NCI-H1092 treated with DMSO at 0.1 percent for 48 hours (cell line): ENCODE measurements at regions not wholly inside any gene's neighbourhood (a gene's known extent, or its start where the extent isn't known, plus 50 kb on each side); places are given as distances from the start of the nearest gene placed in this dataset.
A peak's percentile ranks its signal among the peaks of the same experiment; 100 is the strongest.

ENCODE experiments used
- DNase-seq: peaks from one replicate; lab custom pipeline; 2025; lab: John Stamatoyannopoulos, UW

- DNase-seq, result no peak
Measured at GRCh38 chr9:4384750-4385149, 84.9 kb upstream of the GLIS3 start.

- DNase-seq, result peak; percentile 40
Measured at GRCh38 chr9:4382722-4383317, 83.0 kb upstream of the GLIS3 start.

- DNase-seq, result no peak
Measured at GRCh38 chr9:4381744-4382143, 81.9 kb upstream of the GLIS3 start.

GRCh38 chr9:4380406-4380805 lies 80.5 kb upstream of the GLIS3 start:
- no peak for DNase-seq

GRCh38 chr9:4375424-4376200 lies 75.7 kb upstream of the GLIS3 start:
- peak; percentile 32 for DNase-seq

GRCh38 chr9:4371108-4371507 lies 71.2 kb upstream of the GLIS3 start:
- no peak for DNase-seq

- no peak for DNase-seq
Measured at GRCh38 chr9:4370501-4370900, 70.6 kb upstream of the GLIS3 start.

- peak; percentile 25 for DNase-seq
Measured at GRCh38 chr9:4366591-4367330, 66.9 kb upstream of the GLIS3 start.

GRCh38 chr9:4365055-4365454 lies 65.2 kb upstream of the GLIS3 start:
- no peak for DNase-seq

- DNase-seq, result no peak
Measured at GRCh38 chr9:4362281-4362680, 62.4 kb upstream of the GLIS3 start.

GRCh38 chr9:4359016-4359415 lies 59.1 kb upstream of the GLIS3 start:
- DNase-seq, result no peak

- DNase-seq, result no peak
Measured at GRCh38 chr9:4357929-4358328, 58.1 kb upstream of the GLIS3 start.

GRCh38 chr9:4356306-4356705 lies 56.4 kb upstream of the GLIS3 start:
- no peak for DNase-seq

GRCh38 chr9:4353236-4353635 lies 53.4 kb upstream of the GLIS3 start:
- DNase-seq, result no peak

GRCh38 chr9:4349816-4350418 lies 50.0 kb upstream of the GLIS3 start:
- DNase-seq, result no peak
